IMR-90 (cell line): ENCODE measurements at regions not wholly inside any gene's neighbourhood (a gene's known extent, or its start where the extent isn't known, plus 50 kb on each side); places are given as distances from the start of the nearest gene placed in this dataset.

Experiments used
- CEBPB ChIP-seq: IDR thresholded peaks from 2 replicates; pipeline ENCODE4 v1.6.1; 2012; ENCODE audit warnings: low read depth, low read length, improper control_type of control experiment
- CTCF ChIP-seq: conservative IDR thresholded peaks from 2 replicates; pipeline ENCODE4 v1.5.1; 2012; ENCODE audit warnings: mild to moderate bottlenecking, low read depth, low read length, improper control_type of control experiment
- POLR2A ChIP-seq: IDR thresholded peaks from 2 replicates; pipeline ENCODE4 v1.6.1; 2012; ENCODE audit warnings: mild to moderate bottlenecking, low read depth, low read length

GRCh38 chr10:125264757-125265578 is 104.6 kb upstream of the CTBP2 start:
- TF ChIP-seq POLR2A: no peak
- no peak for TF ChIP-seq CTCF
- TF ChIP-seq CEBPB: no peak
